Stimulated activated CD4-positive, alpha-beta T cell treated with anti-CD3 and anti-CD28 coated beads, Interleukin-15, amount 100 ng/mL, for 24 hours (primary cell): ENCODE measurements at regions not wholly inside any gene's neighbourhood (a gene's known extent, or its start where the extent isn't known, plus 50 kb on each side); places are given as distances from the start of the nearest gene placed in this dataset.
"Not testable (repeated sequence)": the region's sequence is repeated elsewhere in the genome, so short reads cannot be mapped to it uniquely, and the experiment has no call there.

Experiments used
- DNase-seq: peaks from one replicate; pipeline ENCODE4 v3.0.0-alpha.2; 2020

DNA sequence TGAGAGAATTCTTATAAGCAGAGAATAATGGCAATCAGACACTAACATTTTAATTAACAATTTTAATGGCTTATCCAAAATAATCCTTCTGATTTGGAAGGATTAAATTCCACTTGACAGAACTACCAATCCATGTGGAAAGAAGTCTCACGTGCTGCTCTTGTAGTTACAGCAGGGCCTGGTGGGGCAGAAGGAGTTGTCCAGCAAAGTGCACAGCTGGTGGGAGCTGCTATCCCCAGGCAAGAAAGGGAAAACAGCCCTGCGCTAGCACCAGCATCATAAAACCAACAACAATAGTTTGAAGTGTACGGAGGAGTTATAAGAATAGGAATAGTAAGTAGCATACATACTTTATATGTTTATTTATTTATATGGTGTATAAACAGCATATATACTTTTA lies 127.4 kb upstream of the TRIM2 start:
- no peak for DNase-seq

DNA sequence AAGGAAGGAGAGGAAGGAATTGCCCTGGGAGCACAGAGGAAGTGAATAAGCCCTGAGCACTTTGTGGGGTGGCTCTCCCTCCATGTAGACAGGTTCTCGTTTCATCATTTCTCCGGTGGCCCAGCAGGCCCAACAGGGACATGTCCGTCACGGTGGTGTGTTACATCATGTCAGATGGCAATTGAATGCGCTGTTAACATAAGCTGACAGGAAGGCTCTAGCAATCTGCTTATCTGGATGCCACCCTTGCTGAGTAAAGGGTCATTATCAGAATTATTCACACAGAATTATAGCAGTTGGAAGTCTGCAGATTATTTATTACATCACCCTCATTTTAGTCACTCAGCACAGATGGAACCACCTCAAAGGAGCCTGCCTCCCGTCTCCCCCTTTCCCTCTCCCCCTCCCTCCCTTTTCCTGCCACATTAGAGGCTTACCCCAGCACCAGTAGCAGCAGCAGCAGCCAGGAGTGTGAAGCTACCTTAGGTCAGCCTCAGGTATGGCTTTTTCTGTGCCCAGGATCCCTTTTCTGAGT lies 124.3 kb upstream of the TRIM2 start:
- no peak for DNase-seq

DNA sequence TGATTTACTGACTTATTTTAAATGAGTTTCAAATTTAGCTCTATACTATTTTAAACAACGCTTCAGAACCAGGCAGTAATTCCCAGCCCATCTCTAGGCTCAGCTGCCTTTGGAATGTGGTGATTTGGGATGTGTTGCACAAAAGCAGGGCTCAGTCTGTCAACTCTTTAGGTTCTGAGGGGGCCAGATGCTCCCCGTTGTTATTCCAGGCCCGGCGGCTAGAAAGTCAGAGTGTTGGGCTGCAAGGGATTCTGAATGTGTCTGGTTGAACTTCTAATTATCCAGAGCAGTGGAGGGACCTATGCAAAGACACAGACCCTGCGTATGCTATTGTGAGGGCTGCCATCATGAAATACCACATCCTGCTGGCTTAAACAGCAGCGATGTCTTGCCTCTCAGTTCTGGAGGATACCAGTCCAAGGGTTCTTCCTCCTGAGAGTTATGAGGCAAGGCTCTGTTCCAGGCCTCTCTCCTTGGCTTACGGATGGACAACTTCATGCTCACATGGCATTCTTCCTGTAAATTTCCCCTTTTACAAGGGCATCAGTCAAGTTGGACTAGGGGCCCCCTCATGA lies 123.2 kb upstream of the TRIM2 start:
- no peak for DNase-seq

DNA sequence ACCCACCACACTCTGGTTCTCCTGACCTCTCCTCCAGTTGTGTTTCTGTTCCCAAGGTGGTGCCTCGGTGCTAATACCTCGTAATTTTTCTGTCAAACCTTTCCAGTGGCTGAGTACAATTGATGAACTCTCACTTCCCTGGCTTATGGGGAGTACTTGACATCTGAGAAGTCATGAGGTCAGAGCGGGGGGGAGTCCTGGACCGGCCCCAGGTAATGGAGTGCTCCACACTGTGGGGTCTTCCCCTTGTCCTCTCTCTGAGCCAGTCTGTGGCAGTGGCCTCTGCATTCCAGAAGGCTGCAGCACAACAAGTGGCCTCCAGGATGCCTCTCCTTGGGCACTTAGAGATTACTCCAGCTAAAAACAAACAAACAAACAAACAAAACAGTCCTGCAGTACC lies 122.5 kb upstream of the TRIM2 start:
- DNase-seq, result no peak

DNA sequence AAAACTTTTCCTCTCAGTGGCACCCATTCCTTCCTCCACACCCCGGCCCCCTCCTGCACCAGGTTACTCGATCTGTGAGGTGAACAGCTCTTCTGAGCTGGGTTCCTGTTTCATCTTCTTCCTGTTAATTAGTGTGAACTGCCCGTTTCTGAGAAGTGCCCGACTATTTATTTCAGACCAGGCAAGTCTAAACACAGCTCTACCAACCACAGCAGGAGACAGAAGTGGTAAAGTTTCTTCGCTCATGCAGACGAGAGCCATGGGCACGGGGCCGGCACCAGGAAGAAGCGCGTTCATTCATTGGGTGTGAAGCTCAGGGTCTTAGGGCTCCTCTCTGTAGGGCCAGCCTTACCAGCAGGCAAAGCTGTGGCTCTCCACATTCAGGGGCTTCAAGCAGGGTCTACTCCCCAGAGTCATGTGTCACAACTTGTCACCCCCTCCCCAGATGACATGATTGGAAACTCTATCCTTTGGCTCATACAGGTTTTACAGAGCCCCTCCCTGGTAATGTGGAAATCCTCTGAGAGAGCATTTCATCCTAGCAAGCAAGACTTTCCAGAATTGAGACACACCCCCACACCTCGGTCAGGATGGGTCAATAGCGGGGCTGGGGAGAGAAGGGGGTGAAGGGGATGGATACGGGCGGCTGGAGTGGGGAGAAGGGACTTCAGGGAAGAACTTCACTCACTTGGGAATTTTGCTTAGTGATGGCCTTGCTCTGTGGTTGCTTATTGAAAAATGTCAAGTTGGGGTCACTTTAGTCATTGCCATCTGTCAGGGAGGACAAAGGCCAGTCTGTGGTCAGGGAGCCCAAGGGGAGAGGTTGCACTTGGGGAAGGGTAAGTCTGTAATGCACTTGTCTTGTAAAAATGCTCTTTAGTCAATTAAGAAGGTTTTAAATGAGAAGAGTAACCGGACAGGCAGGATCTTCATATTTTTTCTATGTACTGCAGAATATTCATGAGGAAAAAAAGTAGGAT lies 121.6 kb upstream of the TRIM2 start:
- DNase-seq, result no peak

DNA sequence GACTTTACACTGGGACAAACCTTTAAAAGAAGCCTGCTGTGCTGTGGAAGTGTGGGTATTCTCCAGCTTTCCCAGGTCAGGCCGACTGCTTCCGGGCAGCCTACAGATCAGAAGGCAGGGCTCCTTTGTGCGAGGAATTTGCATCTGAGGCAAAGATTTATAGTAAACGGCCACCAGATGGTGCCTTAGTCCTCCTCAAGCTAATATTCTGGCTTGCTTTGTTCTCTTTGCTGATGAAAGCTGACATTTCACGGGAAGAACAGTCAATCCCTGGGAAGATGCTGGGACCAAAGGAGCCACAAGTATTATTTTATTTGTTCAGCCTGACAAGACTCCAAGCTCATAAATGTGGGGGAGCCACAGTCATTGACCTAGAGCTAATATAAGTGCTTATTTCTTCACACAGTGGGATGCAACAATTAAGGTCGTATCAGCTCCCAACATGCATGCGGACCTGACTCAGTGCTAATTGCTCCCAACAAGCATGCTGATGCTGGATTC lies 120.7 kb upstream of the TRIM2 start:
- DNase-seq, result peak; percentile 55

DNA sequence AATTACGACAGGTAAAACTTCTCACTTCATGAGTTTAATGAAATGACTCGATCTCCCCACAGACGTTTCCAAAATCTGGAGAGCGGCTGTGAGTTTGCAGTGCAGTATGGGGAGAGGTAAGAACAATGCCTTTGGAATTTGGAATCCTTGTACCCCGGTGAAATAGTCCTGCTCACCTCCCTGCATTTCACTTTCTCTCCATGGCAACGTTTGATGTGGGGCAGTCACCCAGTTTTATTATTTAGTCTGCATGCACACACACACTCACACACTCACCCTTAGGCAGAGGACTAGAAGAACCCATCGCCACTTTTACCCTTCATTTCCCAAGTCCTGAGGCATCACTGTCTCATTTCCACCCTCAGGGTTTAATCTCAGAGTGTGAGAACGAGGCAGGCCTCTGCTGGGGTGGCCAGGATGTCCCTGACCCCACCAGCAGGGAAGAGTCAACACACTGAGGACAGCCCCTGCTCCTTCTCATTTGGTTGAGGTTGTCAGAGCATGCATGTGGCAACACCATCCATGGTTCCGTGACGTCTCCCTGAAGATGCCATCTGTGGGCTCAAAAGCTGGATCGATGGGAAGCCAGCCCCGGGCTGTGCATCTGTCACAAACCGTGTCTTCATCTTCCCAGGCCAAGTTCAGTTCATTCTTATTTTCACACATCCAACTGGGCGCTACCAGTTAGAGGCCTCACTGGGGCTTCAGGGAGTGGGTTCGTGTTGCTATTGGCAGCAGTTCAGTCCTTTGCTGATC lies 119.8 kb upstream of the TRIM2 start:
- no peak for DNase-seq

DNA sequence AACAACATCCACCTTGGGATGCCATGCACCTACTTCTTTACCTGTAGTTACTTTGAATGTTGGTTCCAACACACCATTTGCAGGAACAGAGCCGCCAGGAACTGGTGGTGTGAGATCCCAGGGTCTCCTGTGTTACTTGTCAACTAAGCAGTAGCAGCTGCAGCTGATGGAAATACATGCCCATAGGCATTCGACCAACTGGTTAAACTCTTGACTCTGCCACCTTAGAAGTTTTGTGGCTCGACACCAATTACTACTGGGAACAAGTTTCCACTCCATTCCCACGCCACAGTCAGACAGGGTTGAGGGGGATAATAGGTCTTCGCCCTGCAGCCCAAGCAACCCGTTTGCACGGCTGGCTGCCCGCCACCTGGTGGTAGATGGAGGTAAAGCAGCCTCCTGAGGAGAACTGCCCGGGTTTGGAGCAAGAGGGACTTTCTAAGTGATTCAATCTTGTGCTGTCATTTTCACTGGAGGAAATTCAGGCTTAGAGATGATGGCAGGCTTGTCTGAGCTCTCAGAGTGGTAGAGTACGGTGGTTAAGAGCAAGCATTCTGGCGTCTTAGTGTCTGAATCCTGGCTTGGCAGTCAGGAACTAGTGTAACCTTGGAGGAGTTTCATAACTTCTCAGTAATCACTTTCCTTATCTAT lies 119.1 kb upstream of the TRIM2 start:
- peak; percentile 89 for DNase-seq

DNA sequence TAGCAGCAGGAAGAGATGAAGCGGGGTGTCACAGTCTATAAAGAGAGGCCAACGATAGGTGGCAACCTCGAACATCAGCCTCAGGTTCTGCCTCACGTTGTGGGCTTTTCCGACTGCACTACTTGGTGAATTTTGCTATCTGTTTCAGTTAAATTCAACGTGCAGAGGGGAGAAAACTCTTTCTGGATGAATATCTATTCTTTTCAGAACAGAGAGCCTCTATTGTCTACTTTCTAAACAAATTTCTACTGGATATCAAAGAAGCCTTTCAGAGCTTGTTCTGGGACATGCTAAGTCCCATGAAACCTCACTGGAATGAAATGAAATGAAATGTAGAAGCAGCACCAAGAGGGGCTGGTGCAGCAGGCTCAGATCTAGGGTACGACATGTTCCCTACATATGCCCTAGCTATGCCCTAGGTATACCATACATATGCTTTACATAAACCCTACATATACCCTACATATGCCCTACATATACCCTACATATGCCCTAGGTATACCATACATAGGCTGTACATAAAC lies 116.5 kb upstream of the TRIM2 start:
- DNase-seq, result no peak

DNA sequence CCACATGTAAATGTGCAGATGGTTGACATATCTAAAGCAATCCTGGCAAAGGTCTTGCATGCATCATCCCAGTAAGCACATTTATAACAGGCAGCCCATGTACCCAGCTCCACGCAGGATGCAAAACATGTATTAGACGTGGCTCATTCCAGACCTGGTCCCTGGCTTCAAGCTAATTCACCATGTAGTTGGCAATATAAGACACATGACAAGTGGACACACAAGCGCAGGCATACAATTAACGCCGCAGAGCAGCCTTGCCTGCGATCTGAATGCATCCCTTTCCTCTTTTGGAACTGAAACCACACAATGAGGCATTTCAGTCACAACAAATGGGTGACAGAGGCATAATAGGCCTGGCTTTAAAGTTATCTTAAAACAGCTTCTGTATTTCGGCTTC lies 114.5 kb upstream of the TRIM2 start:
- DNase-seq, result no peak

DNA sequence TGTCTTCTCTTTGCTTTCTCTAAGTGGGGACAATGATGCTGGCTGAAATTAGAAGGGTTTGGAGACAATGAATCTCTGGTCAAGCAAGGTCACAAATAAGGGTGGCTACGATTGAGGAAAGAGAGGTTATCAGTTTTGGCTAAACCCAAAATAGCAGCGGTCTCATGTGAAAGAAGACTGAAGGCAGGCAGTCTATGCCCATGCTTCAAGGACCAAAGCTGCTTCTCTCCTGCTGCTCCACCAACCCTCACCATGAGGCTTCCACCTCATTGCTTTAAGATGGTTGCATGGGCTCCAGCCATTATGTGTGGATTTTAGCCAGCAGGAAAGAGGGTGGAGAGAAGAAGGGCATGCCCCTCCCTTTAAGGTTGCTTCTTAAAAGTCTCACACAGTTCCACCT lies 114.1 kb upstream of the TRIM2 start:
- no peak for DNase-seq

DNA sequence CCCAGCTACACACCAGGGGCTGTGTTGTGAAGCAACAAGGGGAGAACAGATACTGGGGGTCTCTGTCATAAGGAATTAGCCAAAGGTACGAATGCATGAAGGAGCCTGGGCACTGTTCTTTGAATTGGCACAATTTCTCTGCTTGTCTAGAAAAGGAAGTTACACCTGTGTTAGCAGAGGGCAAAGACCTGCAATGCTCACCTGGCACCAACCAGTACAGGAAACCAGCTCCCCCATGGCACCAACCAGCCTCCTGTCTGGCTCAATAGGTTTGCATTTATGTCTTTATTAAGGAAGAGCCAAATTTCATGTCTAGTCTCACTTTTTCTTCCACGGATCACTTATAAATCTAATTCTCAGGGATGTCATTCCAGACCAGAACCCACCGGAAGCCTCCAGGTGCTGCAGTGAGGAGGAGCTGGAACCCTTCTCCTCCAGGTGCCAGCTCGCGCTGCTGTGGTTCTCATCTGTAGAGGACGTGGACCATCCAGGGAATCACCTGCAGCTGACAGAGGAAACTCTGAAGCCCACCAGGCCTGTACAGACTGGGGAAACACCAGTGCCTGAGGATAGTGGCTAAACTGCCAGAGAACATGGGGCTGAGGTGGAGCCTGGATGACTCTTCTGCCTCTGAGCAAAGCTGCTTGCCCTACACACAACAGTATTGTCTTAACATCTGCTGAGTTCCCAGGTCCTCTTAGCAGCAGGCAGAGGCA lies 113.4 kb upstream of the TRIM2 start:
- no peak for DNase-seq

DNA sequence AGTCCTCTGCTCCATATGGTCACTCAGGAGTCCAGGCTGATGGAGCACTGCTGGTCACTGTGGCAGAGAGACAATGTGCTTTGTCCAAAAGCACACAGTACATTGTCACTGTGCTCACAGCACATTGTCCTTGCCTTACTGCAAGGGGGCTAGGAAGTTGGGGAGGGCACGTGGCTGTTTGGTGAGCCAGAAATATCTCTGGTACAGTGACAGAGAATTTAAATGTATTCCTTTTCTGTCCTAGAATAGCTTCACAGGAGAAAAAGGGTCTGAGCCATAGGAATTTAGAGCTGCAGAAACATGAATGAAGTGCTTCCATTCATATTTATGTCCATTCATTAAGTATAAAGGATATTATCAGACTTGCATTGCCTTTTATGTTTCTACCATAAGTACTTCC lies 110.8 kb upstream of the TRIM2 start:
- DNase-seq, result no peak

DNA sequence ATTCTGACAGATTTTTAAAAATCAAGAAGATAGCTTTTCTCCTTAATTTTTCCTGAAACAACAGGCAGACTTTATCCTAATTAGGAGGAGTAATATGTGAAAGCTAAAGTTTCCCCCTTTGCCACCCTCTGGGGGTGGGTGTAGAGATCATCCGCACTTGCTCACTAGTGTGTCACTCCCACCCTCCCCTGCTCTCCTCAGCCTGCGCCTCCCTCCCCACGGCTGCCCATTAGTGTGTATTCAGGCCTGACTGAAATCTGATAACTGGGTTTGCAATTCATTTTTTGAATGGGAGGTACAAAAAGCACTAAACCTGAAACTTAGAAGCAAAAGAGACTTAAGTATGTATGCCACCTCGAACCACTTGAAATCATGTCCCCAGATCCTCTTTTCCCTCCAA lies 110.4 kb upstream of the TRIM2 start:
- no peak for DNase-seq

DNA sequence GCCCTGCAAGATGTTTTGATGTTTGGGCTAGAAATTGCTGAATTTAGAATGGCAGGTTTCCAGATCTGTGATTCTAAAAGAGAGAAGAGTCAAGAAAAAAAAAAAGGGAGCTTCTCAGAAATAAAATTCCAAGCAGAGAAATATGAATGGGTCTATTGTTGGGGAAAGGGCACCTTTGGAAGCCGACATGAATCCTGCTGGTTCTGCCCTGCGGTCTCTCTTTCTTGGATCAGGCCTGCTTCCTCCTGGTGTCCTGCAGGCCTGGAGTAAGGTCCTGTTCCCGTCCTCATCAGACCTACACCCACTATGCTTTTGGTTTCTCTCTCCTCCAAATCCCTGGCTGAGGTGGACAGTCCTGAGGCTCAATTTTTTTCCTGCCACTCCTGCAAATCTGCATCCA lies 109.8 kb upstream of the TRIM2 start:
- DNase-seq, result no peak

DNA sequence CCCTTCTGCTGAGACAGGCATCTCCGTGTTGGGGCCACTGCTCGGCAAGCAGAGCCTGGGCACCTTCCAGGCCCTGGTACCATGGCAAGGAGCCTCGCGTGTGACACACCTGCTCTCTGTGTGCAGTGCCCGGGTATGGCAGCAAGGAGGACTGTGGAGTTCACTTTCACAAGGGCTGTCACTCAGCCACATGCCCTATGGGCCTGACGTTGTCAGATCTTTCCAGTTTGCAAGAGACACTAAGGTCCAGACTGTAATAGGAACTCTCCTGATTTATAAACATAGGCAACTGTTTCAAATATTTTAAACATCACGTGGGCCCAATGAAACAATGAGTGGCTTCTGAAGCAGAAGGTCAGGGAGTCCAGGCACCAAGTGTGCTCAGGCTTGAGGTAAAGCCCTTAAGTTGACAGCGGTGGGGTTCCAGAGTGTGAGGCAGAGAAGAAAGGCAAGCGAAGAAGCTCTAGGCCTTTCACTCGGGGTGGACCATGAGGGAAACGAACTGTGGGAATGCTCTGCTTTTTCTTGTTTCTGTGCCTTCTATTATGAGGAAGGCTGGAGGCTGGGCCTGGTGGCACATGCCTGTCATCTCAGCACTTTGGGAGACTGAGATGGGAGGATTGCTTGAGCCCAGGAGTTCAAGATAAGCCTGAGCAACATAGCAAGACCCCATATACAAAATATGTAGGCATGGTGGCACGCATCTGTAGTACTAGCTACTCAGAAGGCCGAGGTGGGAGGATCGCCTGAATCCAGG lies 108.6 kb upstream of the TRIM2 start:
- no peak for DNase-seq

DNA sequence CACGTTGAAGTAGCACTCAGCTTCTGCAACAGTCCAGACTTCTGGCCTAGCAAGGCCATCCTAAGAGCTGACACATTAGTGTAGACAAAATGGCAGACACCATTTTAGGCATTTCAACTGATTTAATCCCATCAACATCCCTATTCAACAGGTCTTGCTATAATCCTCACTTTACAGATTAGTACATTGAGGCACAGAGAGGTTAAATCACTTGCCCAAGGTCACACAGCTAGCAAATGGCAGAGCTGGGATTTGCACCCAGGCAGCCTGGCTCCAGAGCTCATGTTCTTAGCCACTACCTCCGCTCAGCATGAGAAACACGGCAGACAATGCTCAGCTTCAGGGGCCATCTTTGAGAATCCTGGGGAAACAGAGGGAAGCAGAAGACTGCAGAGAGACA lies 107.9 kb upstream of the TRIM2 start:
- DNase-seq, result no peak

DNA sequence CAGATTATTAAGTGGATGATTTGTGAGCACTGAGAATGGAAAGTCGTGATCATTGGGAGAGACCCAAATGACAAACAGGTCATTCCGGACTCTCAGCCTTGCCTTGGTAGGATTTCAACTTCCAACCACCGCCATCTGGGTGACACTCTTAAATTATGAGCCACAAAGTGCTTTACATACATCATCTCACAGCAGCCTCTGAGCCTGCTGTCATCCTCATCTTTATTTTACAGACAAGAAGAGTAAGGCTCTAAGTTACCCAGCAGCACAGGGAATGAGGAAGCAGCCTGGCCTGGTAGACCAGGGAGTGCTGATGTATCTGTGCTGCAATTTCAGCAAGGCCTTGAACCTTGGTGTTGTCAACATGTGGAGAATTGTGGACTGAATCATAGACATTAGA lies 105.8 kb upstream of the TRIM2 start:
- no peak for DNase-seq

DNA sequence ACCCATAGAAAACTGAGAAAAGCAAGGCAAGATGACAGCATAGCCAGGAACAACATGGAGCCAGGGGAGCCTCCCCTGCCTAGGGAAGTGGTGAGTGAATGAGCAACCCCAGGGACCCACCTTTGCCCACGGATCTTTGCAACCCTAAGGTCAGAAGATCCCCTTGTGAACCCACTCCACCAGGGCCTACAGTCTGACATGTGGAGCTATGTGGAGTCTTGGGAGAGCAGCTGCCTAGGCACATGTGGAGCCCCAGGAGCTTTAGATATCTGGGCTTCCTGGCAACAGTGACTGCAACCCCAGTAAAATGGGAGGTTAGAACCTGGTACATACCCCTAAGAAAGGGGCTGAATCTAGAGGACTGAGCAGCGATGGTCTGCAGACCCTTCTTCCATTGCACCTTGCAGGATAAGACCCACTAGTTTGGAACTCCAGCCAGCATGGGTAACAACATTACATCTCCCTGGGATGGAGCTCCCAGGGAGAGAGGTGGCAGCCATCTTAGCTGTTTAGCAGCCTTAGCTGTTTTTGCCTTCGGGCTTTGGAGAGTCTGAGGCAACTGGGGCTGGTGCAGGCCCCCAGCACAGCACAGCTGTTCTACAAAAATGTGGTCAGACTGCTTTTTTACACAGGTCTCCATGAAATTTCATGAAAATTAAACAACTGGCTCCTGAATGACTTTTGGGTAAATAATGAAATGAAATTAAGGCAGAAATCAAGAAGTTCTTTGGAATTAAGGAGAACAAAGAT lies 104.7 kb upstream of the TRIM2 start:
- no peak for DNase-seq

DNA sequence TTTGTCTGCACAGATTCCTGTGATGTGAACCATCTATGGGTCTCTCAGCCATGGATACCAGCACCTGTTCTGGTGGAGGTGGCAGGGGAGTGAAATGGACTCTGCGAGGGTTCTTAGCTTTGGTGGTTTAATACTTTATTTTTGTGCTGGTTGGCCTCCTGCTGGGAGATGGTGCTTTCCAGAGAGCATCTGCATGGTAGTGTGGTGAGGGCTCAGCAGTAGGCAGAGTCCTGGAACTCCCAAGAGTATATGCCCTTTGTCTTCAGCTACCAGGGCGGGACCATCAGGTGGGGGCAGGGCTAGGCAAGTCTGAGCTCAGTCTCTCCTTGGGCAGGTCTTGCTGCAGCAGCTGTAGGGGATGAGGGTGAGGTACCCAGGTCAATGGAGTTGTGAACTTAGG lies 97.5 kb upstream of the TRIM2 start:
- DNase-seq, result not testable (repeated sequence)
